Heart left ventricle (tissue), 13 donors: ENCODE measurements at regions not wholly inside any gene's neighbourhood (a gene's known extent, or its start where the extent isn't known, plus 50 kb on each side); places are given as distances from the start of the nearest gene placed in this dataset.

Experiments
- POLR2A ChIP-seq, 2 donors: fragments of 450-650 bp; IDR thresholded peaks; one replicate each; pipeline ENCODE4 v1.6.1; 2017; ENCODE audit warnings: antibody characterized with exemption in 2 of 2, mild to moderate bottlenecking in 2 of 2, moderate library complexity in 2 of 2
- TF ChIP-seq, protein P1 (sequence below), 12 donors: fragments of 200-600 bp; sonication (generic) in 4 of 12; IDR thresholded peaks; one replicate each; pipeline versions ENCODE4 v1.5.0 to v1.8.0; 2018 to 2022; ENCODE audit warnings: antibody characterized with exemption in 12 of 12, mild to moderate bottlenecking in 5 of 12
- donor health status: ischemic (EF 13 %, LVEDD 7.1; RV severe dilation, severe dysfunction).
- donor health status: DM: no; HTN: yes; CAD: no.
- donor health status: DM: no; HTN: no; CAD: no.
- donor health status: ischemic (EF 25% LVEDD 6.9; RV normal size, moderate dysfunction).
- donor health status: ischemic (EF 25% LVEDD 5.7; RV mildly dilated, moderate dysfunction).
- donor health status: ischemic (EF 35%, LVEDD 5.7; RV mildly dilated, moderate dysfunction).
- donor health status: nonischemic (EF 11% LVEDD 7.7; RV severe dilation, severe dysfunction).
- donor health status: DM: yes; HTN: yes; CAD: no.
- donor health status: PGD.
- donor health status: ischemic (EF 29% LVEDD 5.4; RV normal size, mild dysfunction).
- donor health status: nonischemic (EF 23%, LVEDD 6.1; RV moderate dilation, normal function).

DNA sequence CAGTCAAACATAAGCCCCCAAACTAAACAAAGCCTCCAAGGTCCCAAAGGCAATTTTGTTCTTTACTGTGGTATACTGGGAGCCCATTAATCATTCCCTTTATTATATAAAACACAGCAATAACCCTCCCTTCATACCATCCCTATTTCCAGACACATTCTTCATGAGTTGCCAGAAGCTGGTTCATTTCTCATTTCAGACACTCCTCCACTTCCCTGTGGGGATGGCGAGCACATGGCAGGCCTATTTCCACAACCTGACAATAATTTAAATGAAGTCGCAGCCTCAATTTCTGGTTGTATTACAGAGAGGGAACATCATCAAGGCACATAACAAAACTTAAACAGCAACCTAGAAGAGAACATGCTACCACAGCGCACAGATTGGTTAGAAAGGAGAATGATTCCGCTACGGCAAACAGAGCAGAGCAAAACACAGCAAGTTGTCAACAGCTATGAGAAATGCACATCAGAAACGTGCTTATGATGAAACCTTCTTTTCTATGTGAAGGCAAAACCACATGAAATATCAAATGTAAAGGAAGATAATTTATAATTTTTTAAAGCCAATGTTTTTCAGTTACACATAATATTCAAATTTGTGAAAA is 63.3 kb upstream of the ARHGEF3 start:
- TF ChIP-seq, protein P1, sequence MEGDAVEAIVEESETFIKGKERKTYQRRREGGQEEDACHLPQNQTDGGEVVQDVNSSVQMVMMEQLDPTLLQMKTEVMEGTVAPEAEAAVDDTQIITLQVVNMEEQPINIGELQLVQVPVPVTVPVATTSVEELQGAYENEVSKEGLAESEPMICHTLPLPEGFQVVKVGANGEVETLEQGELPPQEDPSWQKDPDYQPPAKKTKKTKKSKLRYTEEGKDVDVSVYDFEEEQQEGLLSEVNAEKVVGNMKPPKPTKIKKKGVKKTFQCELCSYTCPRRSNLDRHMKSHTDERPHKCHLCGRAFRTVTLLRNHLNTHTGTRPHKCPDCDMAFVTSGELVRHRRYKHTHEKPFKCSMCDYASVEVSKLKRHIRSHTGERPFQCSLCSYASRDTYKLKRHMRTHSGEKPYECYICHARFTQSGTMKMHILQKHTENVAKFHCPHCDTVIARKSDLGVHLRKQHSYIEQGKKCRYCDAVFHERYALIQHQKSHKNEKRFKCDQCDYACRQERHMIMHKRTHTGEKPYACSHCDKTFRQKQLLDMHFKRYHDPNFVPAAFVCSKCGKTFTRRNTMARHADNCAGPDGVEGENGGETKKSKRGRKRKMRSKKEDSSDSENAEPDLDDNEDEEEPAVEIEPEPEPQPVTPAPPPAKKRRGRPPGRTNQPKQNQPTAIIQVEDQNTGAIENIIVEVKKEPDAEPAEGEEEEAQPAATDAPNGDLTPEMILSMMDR (IDR thresholded peaks at IDR 0.05): no peak
- TF ChIP-seq POLR2A (IDR thresholded peaks at IDR 0.05): no peak
